Upper lobe of right lung (tissue), 1 donor: ENCODE measurements at regions not wholly inside any gene's neighbourhood (a gene's known extent, or its start where the extent isn't known, plus 50 kb on each side); places are given as distances from the start of the nearest gene placed in this dataset.

Experiments used
- ATAC-seq: fragments of 200-7000 bp; cut with Tn5 transposase; one replicate; pipeline ENCODE4 v1.9.1; 2020; ENCODE audit warnings: mild to moderate bottlenecking, moderate library complexity
- DNase-seq: peaks from one replicate; pipeline ENCODE4 v3.0.0-alpha.2; 2020
- H3K27ac ChIP-seq: fragments of 200-600 bp; one replicate; pipeline ENCODE4 v1.8.0; 2022
- H3K27me3 ChIP-seq: fragments of 200-600 bp; one replicate; pipeline ENCODE4 v1.8.0; 2022; ENCODE audit warnings: mild to moderate bottlenecking
- H3K36me3 ChIP-seq: fragments of 200-600 bp; one replicate; pipeline ENCODE4 v1.8.0; 2022
- H3K4me1 ChIP-seq: fragments of 200-600 bp; one replicate; pipeline ENCODE4 v1.8.0; 2022
- H3K4me3 ChIP-seq: fragments of 200-600 bp; one replicate; pipeline ENCODE4 v1.8.0; 2022; ENCODE audit warnings: mild to moderate bottlenecking
- H3K9me3 ChIP-seq: fragments of 200-600 bp; one replicate; pipeline ENCODE4 v1.8.0; 2022
- intact Hi-C: fragments of 100-400 bp; cut with DNase I; formaldehyde crosslinking; loops from one replicate; pipeline ENCODE4 v1.11.0; 2022
- TF ChIP-seq, protein P1 (sequence below): fragments of 200-600 bp; IDR thresholded peaks from one replicate; pipeline ENCODE4 v1.8.0; 2022; ENCODE audit warnings: antibody characterized with exemption
- donor health status: DM: no; HTN: yes; CAD: no; lungs with severe emphysema.

GRCh38 chr4:187179086-187180058 lies 455.7 kb upstream of the FAT1 start:
- no peaks in the 10 kb centered on the region for H3K9me3 ChIP-seq
- intact Hi-C loops: no loop called here
- no peak overlapping the region for H3K4me3 ChIP-seq
- H3K27ac ChIP-seq: no peak overlapping the region
- no peaks in the 10 kb centered on the region for H3K4me1 ChIP-seq
- ATAC-seq (no peak), DNase-seq (no peak)
- H3K36me3 ChIP-seq: no peaks in the 10 kb centered on the region
- TF ChIP-seq, protein P1, sequence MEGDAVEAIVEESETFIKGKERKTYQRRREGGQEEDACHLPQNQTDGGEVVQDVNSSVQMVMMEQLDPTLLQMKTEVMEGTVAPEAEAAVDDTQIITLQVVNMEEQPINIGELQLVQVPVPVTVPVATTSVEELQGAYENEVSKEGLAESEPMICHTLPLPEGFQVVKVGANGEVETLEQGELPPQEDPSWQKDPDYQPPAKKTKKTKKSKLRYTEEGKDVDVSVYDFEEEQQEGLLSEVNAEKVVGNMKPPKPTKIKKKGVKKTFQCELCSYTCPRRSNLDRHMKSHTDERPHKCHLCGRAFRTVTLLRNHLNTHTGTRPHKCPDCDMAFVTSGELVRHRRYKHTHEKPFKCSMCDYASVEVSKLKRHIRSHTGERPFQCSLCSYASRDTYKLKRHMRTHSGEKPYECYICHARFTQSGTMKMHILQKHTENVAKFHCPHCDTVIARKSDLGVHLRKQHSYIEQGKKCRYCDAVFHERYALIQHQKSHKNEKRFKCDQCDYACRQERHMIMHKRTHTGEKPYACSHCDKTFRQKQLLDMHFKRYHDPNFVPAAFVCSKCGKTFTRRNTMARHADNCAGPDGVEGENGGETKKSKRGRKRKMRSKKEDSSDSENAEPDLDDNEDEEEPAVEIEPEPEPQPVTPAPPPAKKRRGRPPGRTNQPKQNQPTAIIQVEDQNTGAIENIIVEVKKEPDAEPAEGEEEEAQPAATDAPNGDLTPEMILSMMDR: no peak
- H3K27me3 ChIP-seq: no peaks in the 10 kb centered on the region

DNA sequence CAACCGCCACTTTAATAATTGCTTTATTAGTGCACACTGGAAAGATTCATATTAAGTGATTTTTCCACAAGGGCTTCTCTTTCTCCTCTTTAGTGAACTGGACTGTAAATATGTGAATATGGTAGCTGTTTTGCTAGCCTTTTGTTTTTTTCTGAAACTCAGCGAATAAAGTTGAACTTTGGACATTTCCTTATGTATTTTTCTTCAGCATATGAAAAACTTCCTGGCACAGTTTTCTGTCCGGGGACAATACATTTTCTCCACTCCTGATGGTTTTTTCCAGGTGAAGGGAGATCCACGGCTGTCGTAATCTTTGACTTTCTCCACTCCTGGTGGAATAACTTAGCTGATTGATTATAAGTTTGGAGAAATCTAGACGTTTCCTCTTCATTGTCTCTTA lies 457.4 kb upstream of the FAT1 start:
- Histone ChIP-seq H3K36me3 (no peaks in the 10 kb centered on the region), H3K27me3 (no peaks in the 10 kb centered on the region), H3K4me3 (no peak overlapping the region), H3K27ac (no peak overlapping the region), H3K4me1 (no peaks in the 10 kb centered on the region), H3K9me3 (no peaks in the 10 kb centered on the region)
- DNase-seq (no peak), ATAC-seq (no peak)
- TF ChIP-seq, protein P1: no peak
- intact Hi-C loops: no loop called here

GRCh38 chr4:187183346-187183745 lies 459.7 kb upstream of the FAT1 start:
- no peak for ATAC-seq
- TF ChIP-seq, protein P1: no peak
- DNase-seq: no peak
- no peaks in the 10 kb centered on the region for H3K9me3 ChIP-seq
- H3K27ac ChIP-seq: no peak overlapping the region
- no peaks in the 10 kb centered on the region for H3K27me3 ChIP-seq
- H3K4me3 ChIP-seq: no peak overlapping the region
- H3K4me1 ChIP-seq: no peaks in the 10 kb centered on the region
- H3K36me3 ChIP-seq: no peaks in the 10 kb centered on the region
- intact Hi-C loops: no loop called here

DNA sequence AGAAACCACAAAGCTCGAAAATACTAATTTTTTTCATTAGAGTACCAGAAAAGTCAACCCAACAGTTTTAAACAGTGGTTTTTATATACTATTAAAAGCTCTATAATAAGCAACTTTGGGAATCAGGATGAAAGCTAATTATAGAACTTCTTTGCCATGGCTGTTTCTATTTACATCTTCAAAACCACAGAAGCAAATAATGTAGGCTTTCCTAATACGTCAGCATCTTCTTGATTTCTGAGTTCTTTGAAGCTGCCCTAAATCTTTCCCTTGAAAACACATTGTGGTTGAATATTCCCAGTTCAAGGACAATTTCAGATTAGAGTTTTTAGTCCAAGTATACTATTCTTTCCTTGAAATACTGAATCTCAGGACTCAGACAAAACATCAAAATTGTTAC lies 460.2 kb upstream of the FAT1 start:
- H3K27ac ChIP-seq: no peak overlapping the region
- H3K4me1 ChIP-seq: no peaks in the 10 kb centered on the region
- no peak overlapping the region for H3K4me3 ChIP-seq
- ATAC-seq: no peak
- no peaks in the 10 kb centered on the region for H3K27me3 ChIP-seq
- DNase-seq: no peak
- no peaks in the 10 kb centered on the region for H3K9me3 ChIP-seq
- intact Hi-C loops: no loop called here
- H3K36me3 ChIP-seq: no peaks in the 10 kb centered on the region
- TF ChIP-seq, protein P1: no peak

GRCh38 chr4:187184508-187184907 lies 460.9 kb upstream of the FAT1 start:
- H3K27ac ChIP-seq: no peak overlapping the region
- intact Hi-C loops: no loop called here
- H3K27me3 ChIP-seq: no peaks in the 10 kb centered on the region
- DNase-seq: no peak
- no peak for ATAC-seq
- TF ChIP-seq, protein P1: no peak
- H3K4me1 ChIP-seq: no peaks in the 10 kb centered on the region
- no peaks in the 10 kb centered on the region for H3K9me3 ChIP-seq
- no peaks in the 10 kb centered on the region for H3K36me3 ChIP-seq
- no peak overlapping the region for H3K4me3 ChIP-seq
